A673 (cell line): ENCODE measurements at regions not wholly inside any gene's neighbourhood (a gene's known extent, or its start where the extent isn't known, plus 50 kb on each side); places are given as distances from the start of the nearest gene placed in this dataset.

Experiments used
- EZH2 ChIP-seq: fragments of 200-600 bp; sonication (generic); IDR thresholded peaks from 2 replicates; pipeline ENCODE4 v1.6.1; 2017; ENCODE audit warnings: borderline replicate concordance, low read depth, mild to moderate bottlenecking, mixed read lengths, antibody characterized with exemption, low read length; ENCODE audit not compliant: poor library complexity, severe bottlenecking
- TF ChIP-seq, protein P1 (sequence below): fragments of 300-800, 200-600 bp; sonication (generic); conservative IDR thresholded peaks from 2 replicates; pipeline ENCODE4 v1.5.1; 2017; ENCODE audit warnings: low read depth, mild to moderate bottlenecking, antibody characterized with exemption, low read length, moderate library complexity, mixed read lengths

DNA sequence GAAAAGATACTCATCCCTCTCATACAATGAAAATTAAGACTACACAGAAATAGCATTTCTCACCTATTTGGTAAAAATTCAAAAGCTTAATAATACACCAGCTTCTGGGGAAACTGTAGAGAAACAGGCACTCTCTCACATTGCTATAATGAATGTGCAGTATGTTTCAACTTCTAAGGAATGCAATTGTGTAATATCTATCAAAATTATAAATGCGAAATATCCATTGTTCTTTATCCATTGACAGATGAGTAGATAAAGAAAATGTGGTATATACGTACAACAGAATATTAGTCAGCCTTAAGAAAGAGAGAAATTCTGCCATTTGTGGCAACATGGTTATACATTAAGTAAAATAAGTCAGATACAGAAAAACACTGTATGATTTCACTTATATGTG is 101.4 kb upstream of the OR9G4 start:
- TF ChIP-seq, protein P1, sequence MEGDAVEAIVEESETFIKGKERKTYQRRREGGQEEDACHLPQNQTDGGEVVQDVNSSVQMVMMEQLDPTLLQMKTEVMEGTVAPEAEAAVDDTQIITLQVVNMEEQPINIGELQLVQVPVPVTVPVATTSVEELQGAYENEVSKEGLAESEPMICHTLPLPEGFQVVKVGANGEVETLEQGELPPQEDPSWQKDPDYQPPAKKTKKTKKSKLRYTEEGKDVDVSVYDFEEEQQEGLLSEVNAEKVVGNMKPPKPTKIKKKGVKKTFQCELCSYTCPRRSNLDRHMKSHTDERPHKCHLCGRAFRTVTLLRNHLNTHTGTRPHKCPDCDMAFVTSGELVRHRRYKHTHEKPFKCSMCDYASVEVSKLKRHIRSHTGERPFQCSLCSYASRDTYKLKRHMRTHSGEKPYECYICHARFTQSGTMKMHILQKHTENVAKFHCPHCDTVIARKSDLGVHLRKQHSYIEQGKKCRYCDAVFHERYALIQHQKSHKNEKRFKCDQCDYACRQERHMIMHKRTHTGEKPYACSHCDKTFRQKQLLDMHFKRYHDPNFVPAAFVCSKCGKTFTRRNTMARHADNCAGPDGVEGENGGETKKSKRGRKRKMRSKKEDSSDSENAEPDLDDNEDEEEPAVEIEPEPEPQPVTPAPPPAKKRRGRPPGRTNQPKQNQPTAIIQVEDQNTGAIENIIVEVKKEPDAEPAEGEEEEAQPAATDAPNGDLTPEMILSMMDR = no peak
- no peak for TF ChIP-seq EZH2
